ENCODE measurements at regions not wholly inside any gene's neighbourhood (a gene's known extent, or its start where the extent isn't known, plus 50 kb on each side); places are given as distances from the start of the nearest gene placed in this dataset.
A peak's percentile ranks its signal among the peaks of the same experiment; 100 is the strongest.

- Mint-ChIP-seq H3K4me3 (no peak overlapping the region), H3K27me3 (ENCODE audit: low read depth) (peaks cover 13% of the 10 kb centered on the region), H3K4me1 (no peaks in the 10 kb centered on the region), H3K9me3 (no peaks in the 10 kb centered on the region), H3K27ac (peak overlapping the region in 2 of 3 experiments; percentile 20 to 32), H3K36me3 (ENCODE audit: low read depth) (no peaks in the 10 kb centered on the region)
- no peak for TF ChIP-seq CTCF (IDR thresholded peaks at IDR 0.05; ENCODE audit: unreplicated experiment in 3 of 3)
These were observed 108.0 kb upstream of the LRFN2 start for GRCh38 chr6:40695114-40695513.

DNA sequence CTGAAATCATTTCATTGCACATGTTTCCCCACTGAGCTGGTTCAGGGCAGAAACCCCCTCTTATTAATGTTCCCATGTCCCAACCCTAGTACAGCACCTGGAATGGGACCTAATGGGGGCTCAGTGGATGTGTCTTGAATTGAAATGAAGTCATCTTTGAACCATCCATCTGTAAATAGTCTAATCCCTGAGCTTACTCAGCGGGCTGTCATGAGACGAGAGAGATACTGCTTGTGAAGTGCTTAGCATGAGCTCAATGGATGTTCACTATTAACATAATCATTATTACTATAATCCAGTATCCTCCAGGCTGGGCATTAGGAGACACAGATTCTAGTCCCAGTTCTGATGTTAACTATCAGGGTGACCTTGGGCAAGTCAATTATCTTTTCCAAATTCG, 106.6 kb upstream of the LRFN2 start:
- peaks cover 13% of the 10 kb centered on the region for H3K27me3 Mint-ChIP-seq (ENCODE audit: low read depth)
- H3K36me3 Mint-ChIP-seq (ENCODE audit: low read depth): no peaks in the 10 kb centered on the region
- H3K4me1 Mint-ChIP-seq: no peaks in the 10 kb centered on the region
- no peak overlapping the region for H3K27ac Mint-ChIP-seq
- TF ChIP-seq CTCF (IDR thresholded peaks at IDR 0.05; ENCODE audit: unreplicated experiment in 3 of 3): no peak
- H3K9me3 Mint-ChIP-seq: no peaks in the 10 kb centered on the region
- no peak overlapping the region for H3K4me3 Mint-ChIP-seq

- Mint-ChIP-seq H3K4me1 (peaks cover 4% of the 10 kb centered on the region), H3K27ac (no peak overlapping the region), H3K36me3 (ENCODE audit: low read depth) (no peaks in the 10 kb centered on the region), H3K9me3 (no peaks in the 10 kb centered on the region), H3K4me3 (no peak overlapping the region), H3K27me3 (ENCODE audit: low read depth) (peaks cover 8% of the 10 kb centered on the region)
- TF ChIP-seq CTCF (IDR thresholded peaks at IDR 0.05; ENCODE audit: unreplicated experiment in 3 of 3): no peak
These were observed 105.2 kb upstream of the LRFN2 start for GRCh38 chr6:40692337-40692736.

- Mint-ChIP-seq H3K36me3 (ENCODE audit: low read depth) (no peaks in the 10 kb centered on the region), H3K27ac (no peak overlapping the region), H3K27me3 (ENCODE audit: low read depth) (peaks cover 8% of the 10 kb centered on the region), H3K4me3 (no peak overlapping the region), H3K4me1 (peaks cover 4% of the 10 kb centered on the region), H3K9me3 (peaks cover 3% of the 10 kb centered on the region)
- TF ChIP-seq CTCF (IDR thresholded peaks at IDR 0.05; ENCODE audit: unreplicated experiment in 3 of 3): no peak
These were observed 102.0 kb upstream of the LRFN2 start for GRCh38 chr6:40689185-40689584.

DNA sequence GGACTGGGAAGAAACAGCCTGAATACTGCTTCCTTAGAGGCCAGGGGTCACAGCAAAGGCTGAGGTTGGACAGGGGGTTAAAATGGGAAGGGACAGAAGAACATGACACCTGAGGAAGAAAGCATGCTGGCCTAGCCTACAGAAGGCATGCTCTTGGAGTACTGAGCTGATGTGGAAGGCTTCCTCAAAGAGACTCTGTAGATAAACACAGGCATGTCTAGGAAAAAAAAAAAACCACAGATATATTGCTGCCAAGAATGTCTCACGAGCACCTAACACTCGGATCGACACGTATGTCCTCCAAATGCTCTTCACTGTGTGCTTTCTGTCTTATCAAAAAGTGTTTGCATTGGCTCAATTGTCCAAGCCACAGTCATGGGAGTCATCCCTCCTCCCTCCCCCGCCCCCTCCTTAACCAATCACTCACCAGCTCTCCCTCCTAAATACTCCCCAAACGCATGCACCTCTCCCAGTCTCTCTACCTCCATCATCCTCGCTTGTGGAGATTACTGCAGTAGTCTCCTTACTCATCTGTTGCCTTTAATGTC, 101.1 kb upstream of the LRFN2 start:
- Mint-ChIP-seq H3K27ac (no peak overlapping the region), H3K4me3 (no peak overlapping the region), H3K36me3 (ENCODE audit: low read depth) (no peaks in the 10 kb centered on the region), H3K9me3 (peaks cover 3% of the 10 kb centered on the region), H3K27me3 (ENCODE audit: low read depth) (peaks cover 8% of the 10 kb centered on the region), H3K4me1 (peaks cover 4% of the 10 kb centered on the region)
- TF ChIP-seq CTCF (IDR thresholded peaks at IDR 0.05; ENCODE audit: unreplicated experiment in 3 of 3): no peak

GRCh38 chr6:40685862-40686261, 98.7 kb upstream of the LRFN2 start:
- peaks cover 5% of the 10 kb centered on the region for H3K9me3 Mint-ChIP-seq
- H3K27ac Mint-ChIP-seq: no peak overlapping the region
- peaks cover 4% of the 10 kb centered on the region for H3K4me1 Mint-ChIP-seq
- H3K4me3 Mint-ChIP-seq: no peak overlapping the region
- TF ChIP-seq CTCF (IDR thresholded peaks at IDR 0.05; ENCODE audit: unreplicated experiment in 3 of 3): no peak
- H3K27me3 Mint-ChIP-seq (ENCODE audit: low read depth): peaks cover 8% of the 10 kb centered on the region
- H3K36me3 Mint-ChIP-seq (ENCODE audit: low read depth): no peaks in the 10 kb centered on the region
